T-helper 2 cell treated with Interferon-gamma antibody and Interleukin-4, amounts not matched to agents 5 μg/mL and 100 μg/mL, for 36 hours (primary cell): ENCODE measurements at regions not wholly inside any gene's neighbourhood (a gene's known extent, or its start where the extent isn't known, plus 50 kb on each side); places are given as distances from the start of the nearest gene placed in this dataset.

Source experiments
- DNase-seq: peaks from one replicate; pipeline ENCODE4 v3.0.0; 2021; ENCODE audit warnings: low spot score
- H3K27ac Mint-ChIP-seq: one replicate; pipeline ENCODE4 v1.8.0; 2021; ENCODE audit warnings: mild to moderate bottlenecking, mixed read lengths
- H3K27me3 Mint-ChIP-seq: one replicate; pipeline ENCODE4 v1.8.0; 2021; ENCODE audit warnings: low read depth, mixed read lengths
- H3K36me3 Mint-ChIP-seq: one replicate; pipeline ENCODE4 v1.8.0; 2021; ENCODE audit warnings: low read depth, mixed read lengths
- H3K4me1 Mint-ChIP-seq: one replicate; pipeline ENCODE4 v1.8.0; 2021; ENCODE audit warnings: low read depth, mixed read lengths
- H3K4me3 Mint-ChIP-seq: one replicate; pipeline ENCODE4 v1.8.0; 2022; ENCODE audit warnings: mild to moderate bottlenecking, moderate library complexity, mixed read lengths
- H3K9me3 Mint-ChIP-seq: one replicate; pipeline ENCODE4 v1.8.0; 2021; ENCODE audit warnings: mixed read lengths

DNA sequence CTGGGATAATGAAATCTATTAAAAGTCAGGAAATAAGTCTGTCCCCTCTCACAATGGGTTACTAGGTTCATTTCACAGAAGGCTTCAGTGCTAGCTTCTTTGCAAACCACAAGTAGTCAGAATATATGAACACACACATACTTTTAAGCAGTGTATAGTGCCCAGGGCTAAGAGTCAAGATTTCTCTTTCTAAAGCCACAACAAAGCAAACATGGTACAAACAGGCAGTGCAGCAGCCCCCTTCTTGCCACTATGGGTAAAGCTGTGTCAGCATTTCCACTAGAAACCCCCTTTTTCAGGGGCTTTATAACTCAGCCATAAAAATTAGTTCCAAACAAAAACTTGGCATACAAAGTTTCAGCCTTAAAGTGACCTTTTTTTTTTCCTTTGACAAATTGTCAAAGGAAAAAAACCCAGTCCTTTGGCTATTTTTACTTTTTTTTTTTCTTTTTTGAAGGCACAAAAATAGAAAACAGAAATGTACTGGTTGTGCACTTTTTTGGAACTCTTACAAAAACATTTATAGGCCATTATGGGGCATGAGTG, 315.4 kb downstream of the LMO4 start:
- no peaks in the 10 kb centered on the region for H3K36me3 Mint-ChIP-seq
- no peaks in the 10 kb centered on the region for H3K4me1 Mint-ChIP-seq
- H3K9me3 Mint-ChIP-seq, result no peaks in the 10 kb centered on the region
- H3K27me3 Mint-ChIP-seq, result no peaks in the 10 kb centered on the region
- no peak overlapping the region for H3K4me3 Mint-ChIP-seq
- H3K27ac Mint-ChIP-seq, result no peak overlapping the region
- no peak for DNase-seq

DNA sequence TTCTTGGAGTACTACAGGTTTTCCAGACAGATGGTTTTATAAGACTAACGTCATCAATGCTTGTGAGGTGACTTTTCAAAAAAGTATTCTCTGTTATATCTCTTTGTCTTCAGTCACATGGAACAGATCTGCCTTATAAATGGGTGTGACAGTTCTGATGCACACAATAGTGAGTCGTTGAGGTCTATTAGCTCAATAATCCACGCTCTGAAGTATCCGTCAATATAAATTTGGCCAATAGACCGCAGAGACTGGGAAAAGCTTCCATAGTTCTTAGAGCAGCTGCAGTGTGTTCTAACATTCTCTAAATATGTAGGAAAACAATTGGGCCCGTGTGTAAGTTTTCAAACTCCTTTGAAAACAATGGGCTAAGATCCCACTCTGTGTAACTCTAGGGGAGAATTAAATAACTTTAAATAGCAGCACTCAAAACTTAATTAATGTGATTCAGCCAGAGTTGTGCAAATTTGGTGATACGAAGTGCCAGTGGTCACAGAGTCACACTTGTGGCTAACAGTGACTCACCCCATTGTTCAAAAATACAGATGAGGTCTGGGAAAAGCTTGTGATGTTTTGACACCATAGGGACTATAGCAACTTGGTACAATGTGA, 316.0 kb downstream of the LMO4 start:
- Mint-ChIP-seq H3K27ac (no peak overlapping the region), H3K4me3 (no peak overlapping the region), H3K4me1 (no peaks in the 10 kb centered on the region), H3K27me3 (no peaks in the 10 kb centered on the region), H3K9me3 (no peaks in the 10 kb centered on the region), H3K36me3 (no peaks in the 10 kb centered on the region)
- DNase-seq, result no peak

DNA sequence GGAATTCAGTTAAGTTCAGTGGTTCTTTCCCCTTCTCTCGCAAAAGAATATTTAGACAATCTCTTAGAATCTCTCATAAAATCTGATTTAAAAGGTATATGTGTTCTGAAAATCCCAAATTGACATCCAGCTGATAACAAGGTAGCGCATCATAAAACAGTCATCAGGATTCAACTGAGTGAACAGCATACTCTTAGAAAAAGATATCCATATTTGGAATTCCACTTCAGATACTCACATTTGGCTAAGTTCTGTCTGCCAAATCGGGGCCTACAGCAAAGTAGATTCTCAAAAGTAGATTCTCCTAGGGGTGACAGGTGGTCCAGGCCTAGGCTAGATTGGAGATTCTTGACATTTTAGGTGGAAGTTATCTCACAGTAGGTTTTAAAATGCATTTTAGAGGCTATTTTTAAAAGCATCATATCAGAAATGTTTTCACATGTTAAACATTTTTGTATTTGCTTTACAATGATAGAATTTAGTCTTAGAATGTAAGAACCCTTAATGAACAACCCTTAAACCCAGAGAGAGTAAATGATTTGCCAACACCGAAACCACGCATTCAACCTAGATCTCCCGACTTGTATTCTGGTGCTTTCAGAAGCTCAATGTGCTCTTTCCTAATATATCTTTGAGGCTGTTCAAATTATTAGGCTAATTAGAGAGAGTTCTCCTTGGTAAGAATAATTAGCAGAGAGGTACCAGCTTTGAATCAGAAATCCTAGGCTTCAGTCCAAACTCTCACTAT, 318.9 kb downstream of the LMO4 start:
- Mint-ChIP-seq H3K36me3 (no peaks in the 10 kb centered on the region), H3K4me1 (no peaks in the 10 kb centered on the region), H3K27me3 (no peaks in the 10 kb centered on the region), H3K9me3 (no peaks in the 10 kb centered on the region), H3K4me3 (no peak overlapping the region), H3K27ac (no peak overlapping the region)
- no peak for DNase-seq

DNA sequence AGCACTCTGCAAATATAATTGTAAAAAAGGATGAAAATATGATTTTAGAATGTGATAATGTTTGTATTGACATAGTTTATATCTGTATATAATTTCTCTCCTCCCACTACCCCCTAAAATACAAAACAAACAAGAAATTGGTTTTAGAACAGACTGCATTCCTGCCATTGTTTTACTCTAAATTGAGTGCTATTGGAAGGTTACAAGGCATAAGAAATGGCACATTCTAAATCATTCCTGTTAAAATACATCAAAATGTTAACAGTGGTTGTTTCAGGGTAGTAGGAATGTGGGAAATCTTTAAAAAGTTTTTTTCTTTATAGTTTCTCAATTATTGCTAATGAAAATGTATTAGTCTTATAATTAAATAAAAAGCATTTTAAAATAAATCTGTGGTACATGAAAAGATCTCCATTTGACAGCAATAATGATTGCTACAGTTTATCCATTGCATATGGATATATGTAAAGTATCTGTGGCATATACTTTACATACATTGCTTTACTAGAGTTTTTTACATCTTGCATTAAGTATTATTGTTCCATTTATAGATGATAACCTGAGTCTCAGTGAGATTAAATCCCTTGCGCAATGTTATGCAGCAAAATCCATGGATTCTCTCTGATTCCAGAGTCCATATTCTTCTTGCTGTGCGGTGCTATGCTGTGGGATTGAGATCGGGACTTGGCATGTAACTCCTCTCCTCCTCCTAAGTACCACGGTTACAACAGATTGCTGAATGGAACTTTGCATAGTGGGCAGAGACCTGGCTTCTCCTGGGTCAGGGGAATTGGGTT, 319.8 kb downstream of the LMO4 start:
- no peaks in the 10 kb centered on the region for H3K9me3 Mint-ChIP-seq
- DNase-seq, result no peak
- H3K36me3 Mint-ChIP-seq, result no peaks in the 10 kb centered on the region
- H3K27me3 Mint-ChIP-seq, result no peaks in the 10 kb centered on the region
- no peaks in the 10 kb centered on the region for H3K4me1 Mint-ChIP-seq
- no peak overlapping the region for H3K27ac Mint-ChIP-seq
- no peak overlapping the region for H3K4me3 Mint-ChIP-seq

DNA sequence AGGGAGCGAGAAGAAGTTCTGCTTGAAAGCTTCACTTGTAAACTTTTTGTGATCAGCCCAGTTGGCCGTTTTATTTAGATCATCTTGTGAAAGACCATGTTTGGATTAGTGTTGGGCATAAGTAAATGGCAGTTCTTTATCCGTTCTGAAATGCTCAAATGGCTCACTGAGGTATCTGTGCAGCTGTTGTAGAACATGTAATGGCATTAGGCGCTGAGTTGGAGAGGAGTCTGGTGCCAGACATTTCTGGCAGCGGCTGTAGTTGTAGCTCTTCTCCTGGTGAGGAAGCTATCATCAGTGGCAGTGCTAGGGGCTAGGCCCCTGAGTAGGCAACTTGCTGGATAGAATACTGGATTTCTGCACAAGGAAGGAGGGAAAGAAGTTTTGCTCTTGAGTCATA, 321.6 kb downstream of the LMO4 start:
- no peak for DNase-seq
- no peak overlapping the region for H3K27ac Mint-ChIP-seq
- H3K9me3 Mint-ChIP-seq, result no peaks in the 10 kb centered on the region
- H3K4me3 Mint-ChIP-seq, result no peak overlapping the region
- H3K27me3 Mint-ChIP-seq, result no peaks in the 10 kb centered on the region
- H3K4me1 Mint-ChIP-seq, result no peaks in the 10 kb centered on the region
- no peaks in the 10 kb centered on the region for H3K36me3 Mint-ChIP-seq

DNA sequence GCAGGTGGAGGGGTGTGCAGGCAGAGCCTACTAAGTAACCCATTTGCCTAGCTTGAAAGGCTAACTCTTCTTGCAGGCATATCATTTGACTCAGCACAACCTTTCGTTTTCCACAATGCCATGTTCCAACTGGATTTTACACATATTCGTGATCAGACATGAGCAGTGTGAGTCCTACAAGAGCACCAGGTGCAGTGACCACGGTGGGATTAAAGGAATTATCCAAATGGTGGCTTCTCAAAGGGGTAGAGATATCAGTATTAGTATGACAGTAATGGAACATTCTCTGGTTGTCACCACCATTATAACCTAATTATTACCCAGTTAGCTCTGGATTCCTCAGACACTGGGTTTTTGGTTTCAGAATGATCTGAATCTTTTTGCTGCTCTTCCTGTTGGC, 323.5 kb downstream of the LMO4 start:
- Mint-ChIP-seq H3K4me3 (no peak overlapping the region), H3K27me3 (no peaks in the 10 kb centered on the region), H3K9me3 (no peaks in the 10 kb centered on the region), H3K27ac (no peak overlapping the region), H3K4me1 (no peaks in the 10 kb centered on the region), H3K36me3 (no peaks in the 10 kb centered on the region)
- DNase-seq, result no peak

DNA sequence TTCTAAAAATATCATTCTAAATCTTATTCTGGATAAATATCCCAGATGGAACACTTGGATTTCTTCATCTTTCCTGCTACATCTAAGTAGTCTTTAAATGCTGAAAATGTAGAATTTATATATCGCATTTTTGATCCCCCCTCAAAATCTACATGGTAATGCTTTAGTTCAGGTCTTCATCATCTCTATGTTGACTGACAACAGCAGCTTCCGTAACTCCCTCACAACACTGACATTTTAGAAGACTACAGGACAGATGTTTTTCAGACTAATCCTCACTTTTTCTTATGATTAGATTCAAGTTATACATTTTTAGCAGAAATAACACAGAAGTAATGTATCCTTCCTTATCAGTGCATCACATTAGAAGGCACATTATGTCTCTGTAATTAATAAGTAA, 336.5 kb downstream of the LMO4 start:
- H3K27ac Mint-ChIP-seq, result no peak overlapping the region
- H3K9me3 Mint-ChIP-seq, result no peaks in the 10 kb centered on the region
- DNase-seq, result no peak
- no peak overlapping the region for H3K4me3 Mint-ChIP-seq
- no peaks in the 10 kb centered on the region for H3K4me1 Mint-ChIP-seq
- H3K36me3 Mint-ChIP-seq, result no peaks in the 10 kb centered on the region
- no peaks in the 10 kb centered on the region for H3K27me3 Mint-ChIP-seq

DNA sequence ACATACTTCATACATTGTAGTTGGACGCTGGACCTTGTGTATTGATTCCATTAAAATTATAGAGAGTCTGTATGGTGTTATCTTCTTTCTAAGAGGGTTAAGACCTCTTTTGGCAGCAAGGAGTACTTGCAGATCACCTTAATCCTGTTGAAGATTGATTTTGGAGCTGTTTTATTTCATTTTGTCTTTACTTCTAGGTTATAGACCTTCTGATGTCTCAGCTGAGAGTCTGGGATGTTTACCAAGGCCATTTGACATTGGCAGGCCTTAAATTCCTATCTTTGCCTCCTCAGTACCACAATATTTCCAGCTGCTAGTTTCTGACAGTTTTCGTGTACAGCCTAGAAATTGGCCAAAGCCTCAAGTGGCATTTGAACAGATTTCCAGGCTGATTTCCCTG, 338.0 kb downstream of the LMO4 start:
- H3K27me3 Mint-ChIP-seq, result no peaks in the 10 kb centered on the region
- H3K36me3 Mint-ChIP-seq, result no peaks in the 10 kb centered on the region
- H3K9me3 Mint-ChIP-seq, result no peaks in the 10 kb centered on the region
- no peak overlapping the region for H3K27ac Mint-ChIP-seq
- no peaks in the 10 kb centered on the region for H3K4me1 Mint-ChIP-seq
- no peak for DNase-seq
- no peak overlapping the region for H3K4me3 Mint-ChIP-seq

DNA sequence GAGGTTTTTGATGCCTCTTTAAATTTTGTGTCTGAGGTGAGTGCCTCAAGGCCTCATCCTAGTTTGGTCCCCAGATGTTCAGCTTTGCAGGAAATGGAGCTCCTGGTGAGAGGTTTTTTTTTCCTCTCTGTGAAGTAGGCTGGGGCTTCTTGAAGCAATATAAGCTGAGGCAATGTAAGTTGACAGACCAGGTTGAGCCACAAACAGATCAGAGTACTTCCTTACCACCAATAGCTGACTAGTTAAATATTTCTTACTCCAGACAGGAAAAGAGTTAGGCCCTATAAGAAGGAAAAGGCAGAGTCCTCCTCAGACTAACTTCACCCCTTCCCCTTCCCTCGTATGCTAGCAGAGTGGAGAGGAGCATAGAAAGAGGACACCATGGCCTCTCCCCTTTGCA, 341.0 kb downstream of the LMO4 start:
- Mint-ChIP-seq H3K9me3 (no peaks in the 10 kb centered on the region), H3K36me3 (no peaks in the 10 kb centered on the region), H3K4me1 (no peaks in the 10 kb centered on the region), H3K27me3 (no peaks in the 10 kb centered on the region), H3K27ac (no peak overlapping the region), H3K4me3 (no peak overlapping the region)
- no peak for DNase-seq

DNA sequence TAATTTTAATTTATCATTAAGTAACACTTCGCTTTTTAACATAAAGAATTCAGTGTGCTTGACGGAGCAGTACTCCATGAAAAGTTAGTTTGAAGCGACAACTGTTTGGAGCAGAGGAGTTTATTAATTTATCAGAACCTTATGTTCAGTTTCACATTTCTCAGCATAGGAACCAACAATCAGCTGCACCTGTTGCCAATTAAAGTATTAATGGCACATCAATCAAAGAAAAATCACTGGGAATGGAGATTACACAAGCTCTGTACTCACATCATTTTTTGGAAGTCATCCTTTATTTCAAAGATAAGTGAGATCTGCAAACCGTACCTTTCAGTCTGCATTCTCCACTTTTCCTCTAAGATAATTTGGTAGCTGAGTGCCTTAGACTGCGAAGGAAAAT, 344.6 kb downstream of the LMO4 start:
- Mint-ChIP-seq H3K27ac (no peak overlapping the region), H3K9me3 (no peaks in the 10 kb centered on the region)

DNA sequence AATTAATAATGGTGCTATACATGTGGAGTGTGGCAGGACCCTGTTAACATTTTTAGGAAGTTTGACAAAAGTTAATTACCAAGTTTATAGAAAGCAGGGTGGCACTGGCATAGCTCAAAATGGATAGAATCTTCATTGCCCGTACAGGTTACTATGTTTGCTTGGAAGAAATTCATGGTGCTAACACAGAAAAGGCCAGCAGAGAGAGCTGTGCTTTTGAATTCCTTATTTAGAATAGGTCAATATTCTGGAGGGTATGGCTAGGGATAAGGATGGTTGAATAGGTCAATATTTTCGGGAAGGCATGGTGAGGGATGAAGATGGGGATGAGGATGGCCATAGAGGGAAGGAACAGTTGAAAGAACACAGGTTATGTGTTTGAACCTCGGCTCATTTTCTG, 345.1 kb downstream of the LMO4 start:
- Mint-ChIP-seq H3K27me3 (no peaks in the 10 kb centered on the region), H3K9me3 (no peaks in the 10 kb centered on the region), H3K27ac (no peak overlapping the region), H3K4me1 (no peaks in the 10 kb centered on the region), H3K36me3 (no peaks in the 10 kb centered on the region), H3K4me3 (no peak overlapping the region)
- no peak for DNase-seq

More for the DNA sequence above, 344.6 kb downstream of the LMO4 start:
- no peak for DNase-seq
- Mint-ChIP-seq H3K27me3 (no peaks in the 10 kb centered on the region), H3K4me3 (no peak overlapping the region), H3K4me1 (no peaks in the 10 kb centered on the region), H3K36me3 (no peaks in the 10 kb centered on the region)

DNA sequence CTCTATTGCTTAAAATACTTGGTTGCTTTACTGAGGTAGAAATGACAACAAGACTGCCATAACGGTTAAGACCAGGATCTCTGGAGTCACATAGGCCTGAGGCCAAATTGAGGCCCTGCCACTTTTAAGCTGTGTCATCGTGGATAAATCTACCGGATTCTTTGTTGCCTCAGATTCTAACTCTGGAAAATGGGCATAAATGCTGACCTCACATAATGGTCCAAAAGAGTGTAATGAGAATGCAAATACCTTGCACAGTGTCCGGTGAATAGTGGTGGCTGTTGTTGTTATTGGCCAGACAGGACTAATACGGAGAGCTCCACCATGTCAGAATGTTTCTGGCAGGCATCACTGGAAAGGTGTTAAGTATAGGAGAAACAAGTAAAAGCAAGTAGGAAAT, 346.1 kb downstream of the LMO4 start:
- no peak for DNase-seq
- Mint-ChIP-seq H3K27me3 (no peaks in the 10 kb centered on the region), H3K4me3 (no peak overlapping the region)

DNA sequence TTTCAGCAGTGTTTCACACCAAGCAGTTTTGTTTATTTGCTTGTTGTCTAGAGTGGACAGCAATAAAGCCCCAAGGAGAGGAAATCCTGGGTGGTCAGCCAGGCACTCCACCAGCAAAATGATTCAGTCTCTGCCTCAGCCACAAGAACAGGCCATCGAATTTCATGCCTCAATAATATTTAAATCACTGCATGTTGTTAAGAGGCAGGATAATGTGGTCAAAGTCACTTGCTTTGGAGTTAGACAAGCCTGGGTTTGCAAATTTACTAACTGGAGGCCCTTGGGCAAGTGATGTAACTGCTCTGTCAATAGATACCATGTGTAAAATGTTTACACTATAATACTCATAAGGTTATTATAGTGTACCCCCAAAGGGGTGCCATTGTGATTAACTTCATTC, 349.6 kb downstream of the LMO4 start:
- Mint-ChIP-seq H3K4me3 (no peak overlapping the region), H3K27ac (no peak overlapping the region), H3K36me3 (no peaks in the 10 kb centered on the region), H3K9me3 (no peaks in the 10 kb centered on the region), H3K27me3 (no peaks in the 10 kb centered on the region), H3K4me1 (no peaks in the 10 kb centered on the region)
- DNase-seq, result no peak

More for the DNA sequence above, 346.1 kb downstream of the LMO4 start:
- Mint-ChIP-seq H3K4me1 (no peaks in the 10 kb centered on the region), H3K36me3 (no peaks in the 10 kb centered on the region), H3K9me3 (no peaks in the 10 kb centered on the region), H3K27ac (no peak overlapping the region)

DNA sequence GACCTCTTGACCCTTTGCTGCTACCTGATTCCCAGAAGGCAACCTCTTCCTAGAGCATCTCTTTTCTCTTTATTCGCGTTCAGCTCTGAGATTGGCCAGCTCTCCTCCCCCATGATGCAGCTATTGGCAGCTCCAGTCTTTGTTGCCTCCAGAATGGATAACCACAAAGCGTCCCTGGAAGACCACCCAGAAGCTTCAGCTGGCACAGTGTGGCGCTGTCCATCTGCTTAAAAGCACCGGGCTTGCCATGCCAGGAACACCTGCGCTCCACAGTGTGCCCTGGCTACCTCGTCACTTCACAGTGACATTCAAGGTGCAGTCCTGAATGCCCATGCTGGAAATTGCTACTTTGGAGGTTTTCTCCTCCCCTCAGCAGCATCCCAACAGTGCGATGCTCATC, 353.9 kb downstream of the LMO4 start:
- no peaks in the 10 kb centered on the region for H3K4me1 Mint-ChIP-seq
- no peaks in the 10 kb centered on the region for H3K9me3 Mint-ChIP-seq
- no peak overlapping the region for H3K27ac Mint-ChIP-seq
- DNase-seq, result no peak
- H3K27me3 Mint-ChIP-seq, result no peaks in the 10 kb centered on the region
- no peak overlapping the region for H3K4me3 Mint-ChIP-seq
- no peaks in the 10 kb centered on the region for H3K36me3 Mint-ChIP-seq
